ENCODE measurements at regions not wholly inside any gene's neighbourhood (a gene's known extent, or its start where the extent isn't known, plus 50 kb on each side); places are given as distances from the start of the nearest gene placed in this dataset.

GRCh38 chr12:64946132-64946829 is 121.8 kb downstream of the TBC1D30 start:
- peak; percentile 45 for DNase-seq (ENCODE audit: low spot score)
- Histone ChIP-seq H3K9me3 (ENCODE audit: low read depth) (no peaks in the 10 kb centered on the region), H4K20me1 (ENCODE audit: insufficient read depth, poor library complexity, severe bottlenecking) (no peaks in the 10 kb centered on the region), H3K79me2 (no peaks in the 10 kb centered on the region), H3K27ac (no peak overlapping the region), H3K4me1 (ENCODE audit: insufficient read depth) (no peaks in the 10 kb centered on the region), H3K4me2 (no peak overlapping the region), H2AFZ (no peak overlapping the region), H3K36me3 (replicated peaks; ENCODE audit: insufficient read depth, low read depth) (no peaks in the 10 kb centered on the region), H3K9me2 (replicated peaks; ENCODE audit: insufficient read depth) (no peaks in the 10 kb centered on the region), H3K4me3 (no peak overlapping the region), H3K27me3 (no peaks in the 10 kb centered on the region)
- WGBS (ENCODE audit: low lambda C conversion rate, missing lambda C conversion rate): 46% methylated on average over 5 of the region's 5 CpGs
- no peak for TF ChIP-seq CTCF (IDR thresholded peaks at IDR 0.05; ENCODE audit: poor library complexity)
- TF ChIP-seq EZH2 (IDR thresholded peaks at IDR 0.05; ENCODE audit: borderline replicate concordance): no peak
- TF ChIP-seq EZH2phosphoT487 (IDR thresholded peaks at IDR 0.05; ENCODE audit: low read depth, severe bottlenecking, unreplicated experiment): no peak

- H3K4me1 ChIP-seq (ENCODE audit: insufficient read depth): no peaks in the 10 kb centered on the region
- no peak overlapping the region for H2AFZ ChIP-seq
- H3K27ac ChIP-seq: no peak overlapping the region
- no peaks in the 10 kb centered on the region for H3K27me3 ChIP-seq
- no peak for DNase-seq (ENCODE audit: low spot score)
- H3K9me2 ChIP-seq (replicated peaks; ENCODE audit: insufficient read depth): no peaks in the 10 kb centered on the region
- 51% methylated on average over 3 of the region's 3 CpGs for whole genome bisulfite sequencing (ENCODE audit: low lambda C conversion rate, missing lambda C conversion rate)
- peak overlapping the region; percentile 18 for H3K4me2 ChIP-seq
- no peak overlapping the region for H3K4me3 ChIP-seq
- H4K20me1 ChIP-seq (ENCODE audit: insufficient read depth, poor library complexity, severe bottlenecking): no peaks in the 10 kb centered on the region
- H3K79me2 ChIP-seq: no peaks in the 10 kb centered on the region
- no peaks in the 10 kb centered on the region for H3K9me3 ChIP-seq (ENCODE audit: low read depth)
- H3K36me3 ChIP-seq (replicated peaks; ENCODE audit: insufficient read depth, low read depth): no peaks in the 10 kb centered on the region
- TF ChIP-seq EZH2 (IDR thresholded peaks at IDR 0.05; ENCODE audit: borderline replicate concordance) (no peak), EZH2phosphoT487 (IDR thresholded peaks at IDR 0.05; ENCODE audit: low read depth, severe bottlenecking, unreplicated experiment) (no peak)
These were observed 126.4 kb downstream of the TBC1D30 start for GRCh38 chr12:64950711-64951298.

- Histone ChIP-seq H3K36me3 (replicated peaks; ENCODE audit: insufficient read depth, low read depth) (no peaks in the 10 kb centered on the region), H2AFZ (no peak overlapping the region), H3K9me3 (ENCODE audit: low read depth) (no peaks in the 10 kb centered on the region), H3K79me2 (no peaks in the 10 kb centered on the region), H3K9me2 (replicated peaks; ENCODE audit: insufficient read depth) (no peaks in the 10 kb centered on the region), H3K4me2 (no peak overlapping the region), H3K4me1 (ENCODE audit: insufficient read depth) (no peaks in the 10 kb centered on the region), H3K4me3 (no peak overlapping the region), H3K27ac (no peak overlapping the region), H4K20me1 (ENCODE audit: insufficient read depth, poor library complexity, severe bottlenecking) (no peaks in the 10 kb centered on the region), H3K27me3 (no peaks in the 10 kb centered on the region)
- TF ChIP-seq CTCF (IDR thresholded peaks at IDR 0.05; ENCODE audit: poor library complexity): no peak
- no peak for TF ChIP-seq EZH2 (IDR thresholded peaks at IDR 0.05; ENCODE audit: borderline replicate concordance)
- no peak for TF ChIP-seq EZH2phosphoT487 (IDR thresholded peaks at IDR 0.05; ENCODE audit: low read depth, severe bottlenecking, unreplicated experiment)
- no peak for DNase-seq (ENCODE audit: low spot score)
- WGBS (ENCODE audit: low lambda C conversion rate, missing lambda C conversion rate): 48% methylated on average over 1 of the region's 1 CpG
These were observed 127.5 kb downstream of the TBC1D30 start for GRCh38 chr12:64951944-64952343.

- no peak for DNase-seq (ENCODE audit: low spot score)
- Histone ChIP-seq H3K27me3 (no peaks in the 10 kb centered on the region), H4K20me1 (ENCODE audit: insufficient read depth, poor library complexity, severe bottlenecking) (no peaks in the 10 kb centered on the region), H2AFZ (no peak overlapping the region), H3K79me2 (no peaks in the 10 kb centered on the region), H3K4me3 (no peak overlapping the region), H3K4me2 (no peak overlapping the region), H3K9me3 (ENCODE audit: low read depth) (no peaks in the 10 kb centered on the region), H3K27ac (no peak overlapping the region), H3K9me2 (replicated peaks; ENCODE audit: insufficient read depth) (no peaks in the 10 kb centered on the region), H3K4me1 (ENCODE audit: insufficient read depth) (no peaks in the 10 kb centered on the region), H3K36me3 (replicated peaks; ENCODE audit: insufficient read depth, low read depth) (no peaks in the 10 kb centered on the region)
- TF ChIP-seq EZH2 (IDR thresholded peaks at IDR 0.05; ENCODE audit: borderline replicate concordance): no peak
- TF ChIP-seq EZH2phosphoT487 (IDR thresholded peaks at IDR 0.05; ENCODE audit: low read depth, severe bottlenecking, unreplicated experiment): no peak
- TF ChIP-seq CTCF (IDR thresholded peaks at IDR 0.05; ENCODE audit: poor library complexity): no peak
These were observed 131.3 kb downstream of the TBC1D30 start for GRCh38 chr12:64955746-64956145.

All from hepatocyte (in vitro differentiated cells).